SK-N-SH (cell line): ENCODE measurements at regions not wholly inside any gene's neighbourhood (a gene's known extent, or its start where the extent isn't known, plus 50 kb on each side); places are given as distances from the start of the nearest gene placed in this dataset.

Source experiments
- CTCF ChIA-PET: fragments of 300-600, 350-600 bp; formaldehyde crosslinking; extraction: SDS; loops from one replicate; lab custom pipeline; 2021; lab: Yijun Ruan, JAX
- POLR2A ChIA-PET: fragments of 350-600 bp; sonication (Branson Sonifier 250); formaldehyde crosslinking; extraction: SDS; loops from one replicate; lab custom pipeline; 2020; ENCODE audit warnings: antibody characterized with exemption, inconsistent platforms; lab: Yijun Ruan, JAX
- DNase-seq: peaks from one replicate; pipeline ENCODE4 v3.0.0; 2012
- H2AFZ ChIP-seq: fragments of 200-600 bp; sonication (generic); 2 replicates; pipeline ENCODE4 v1.8.1; 2016; ENCODE audit warnings: antibody characterized with exemption, mild to moderate bottlenecking, low read depth
- H3F3A ChIP-seq: fragments of 200-600 bp; sonication (generic); replicated peaks from 2 replicates; pipeline ENCODE3; 2016; ENCODE audit warnings: antibody characterized with exemption, mild to moderate bottlenecking; ENCODE audit not compliant: insufficient read depth
- H3K27ac ChIP-seq, 2 experiments: fragments of 200-500 bp in 1 of 2; fragments of 200-600 bp in 1 of 2; sonication (Bioruptor generic) in 1 of 2; sonication (generic), shearing (Covaris generic) in 1 of 2; 2 replicates each; pipeline versions ENCODE4 v1.5.1 to v1.6.1; 2014 to 2016; ENCODE audit warnings: low read depth in 2 of 2, inconsistent platforms in 1 of 2, low read length in 1 of 2, mild to moderate bottlenecking in 1 of 2, mixed read lengths in 1 of 2
- H3K27me3 ChIP-seq: fragments of 200-600 bp; sonication (generic), shearing (Covaris generic); 2 replicates; pipeline ENCODE4 v1.6.1; 2016; ENCODE audit warnings: mixed run types; ENCODE audit not compliant: insufficient read depth
- H3K36me3 ChIP-seq, 2 experiments: fragments of 200-500 bp in 1 of 2; fragments of 200-600 bp in 1 of 2; sonication (Bioruptor generic) in 1 of 2; sonication (generic) in 1 of 2; replicated peaks in 1 of 2; 2 replicates each; pipeline versions ENCODE3 to v1.5.1; 2014 to 2016; ENCODE audit warnings: low read length in 1 of 2, mild to moderate bottlenecking in 1 of 2; ENCODE audit not compliant: insufficient read depth in 2 of 2, control insufficient read depth in 1 of 2
- H3K4me1 ChIP-seq, 2 experiments: fragments of 200-500 bp in 1 of 2; fragments of 200-600 bp in 1 of 2; sonication (Bioruptor generic) in 1 of 2; sonication (generic), shearing (Covaris generic) in 1 of 2; 2 replicates each; pipeline versions ENCODE4 v1.5.1 to v1.6.1; 2014 to 2016; ENCODE audit warnings: low read depth in 1 of 2, low read length in 1 of 2, mixed run types in 1 of 2; ENCODE audit not compliant: insufficient read depth in 2 of 2, control insufficient read depth in 1 of 2
- H3K4me2 ChIP-seq: fragments of 200-600 bp; sonication (generic), shearing (Covaris generic); 2 replicates; pipeline ENCODE4 v1.6.1; 2017; ENCODE audit warnings: mixed run types
- H3K4me3 ChIP-seq, 2 experiments: fragments of 200-500 bp in 1 of 2; fragments of 200-600 bp in 1 of 2; sonication (Bioruptor generic) in 1 of 2; sonication (generic), shearing (Covaris generic) in 1 of 2; 2 replicates each; pipeline versions ENCODE4 v1.5.1 to v1.8.1; 2014 to 2016; ENCODE audit warnings: low read depth in 2 of 2, inconsistent platforms in 1 of 2, low read length in 1 of 2, mild to moderate bottlenecking in 1 of 2, mixed read lengths in 1 of 2, moderate library complexity in 1 of 2
- H3K79me2 ChIP-seq: fragments of 200-600 bp; sonication (generic); 2 replicates; pipeline ENCODE4 v1.8.1; 2017; ENCODE audit warnings: mild to moderate bottlenecking; ENCODE audit not compliant: insufficient read depth
- H3K9ac ChIP-seq: fragments of 200-600 bp; sonication (generic); 2 replicates; pipeline ENCODE4 v1.6.1; 2017; ENCODE audit warnings: mixed run types
- H3K9me2 ChIP-seq: fragments of 200-600 bp; sonication (generic); 2 replicates; pipeline ENCODE4 v1.6.1; 2017; ENCODE audit warnings: mixed run types
- H3K9me3 ChIP-seq: fragments of 200-600 bp; sonication (generic); 2 replicates; pipeline ENCODE4 v1.6.1; 2017; ENCODE audit warnings: mixed run types, mild to moderate bottlenecking, moderate library complexity
- H4K20me1 ChIP-seq: fragments of 200-600 bp; sonication (generic); 2 replicates; pipeline ENCODE4 v1.6.1; 2017; ENCODE audit warnings: mild to moderate bottlenecking, mixed run types; ENCODE audit not compliant: insufficient read depth
- CHD2 ChIP-seq: fragments of 150-350 bp; IDR thresholded peaks from 2 replicates; pipeline ENCODE4 v1.6.1; 2018; ENCODE audit warnings: low read length; ENCODE audit not compliant: partially characterized antibody
- ELF1 ChIP-seq: IDR thresholded peaks from 2 replicates; pipeline ENCODE4 v1.4.0; 2012
- EP300 ChIP-seq, 2 experiments: IDR thresholded peaks; 2 replicates each; pipeline versions ENCODE4 v1.4.0 to v1.6.1; 2012; ENCODE audit warnings: borderline replicate concordance in 1 of 2, low read depth in 1 of 2, low read length in 1 of 2
- EZH2phosphoT487 ChIP-seq: fragments of 200-600 bp; sonication (generic); IDR thresholded peaks from 2 replicates; pipeline ENCODE4 v1.6.1; 2017; ENCODE audit warnings: low read depth, mixed run types, mild to moderate bottlenecking, antibody characterized with exemption, moderate library complexity, borderline replicate concordance
- FOSL2 ChIP-seq: IDR thresholded peaks from 2 replicates; pipeline ENCODE4 v1.4.0; 2012; ENCODE audit warnings: low read depth, mild to moderate bottlenecking, moderate library complexity, borderline replicate concordance
- FOXJ3 ChIP-seq: sonication (generic); formaldehyde crosslinking; IDR thresholded peaks from 2 replicates; pipeline ENCODE4 v1.5.1; 2020; ENCODE audit warnings: mild to moderate bottlenecking, missing genetic modification reagents
- IRF3 ChIP-seq: fragments of 150-350 bp; IDR thresholded peaks from 2 replicates; pipeline ENCODE4 v1.6.1; 2016; ENCODE audit warnings: mild to moderate bottlenecking, low read depth, low read length
- MAX ChIP-seq: IDR thresholded peaks from 2 replicates; pipeline ENCODE4 v1.4.0; 2012; ENCODE audit warnings: low read depth
- MEF2A ChIP-seq: IDR thresholded peaks from 2 replicates; pipeline ENCODE4 v1.4.0; 2012; ENCODE audit warnings: low read depth, borderline replicate concordance
- NRF1 ChIP-seq: IDR thresholded peaks from 2 replicates; pipeline ENCODE4 v1.6.1; 2012; ENCODE audit warnings: low read depth, mild to moderate bottlenecking, low read length
- POLR2AphosphoS5 ChIP-seq: IDR thresholded peaks from 2 replicates; pipeline ENCODE4 v1.6.1; 2012; ENCODE audit warnings: low read depth, low read length
- RAD21 ChIP-seq: IDR thresholded peaks from 2 replicates; pipeline ENCODE4 v1.6.1; 2012; ENCODE audit warnings: mild to moderate bottlenecking, low read length
- RCOR1 ChIP-seq: fragments of 150-350 bp; IDR thresholded peaks from 2 replicates; pipeline ENCODE4 v1.6.1; 2017; ENCODE audit warnings: antibody characterized with exemption, low read length
- SIN3A ChIP-seq: IDR thresholded peaks from 2 replicates; pipeline ENCODE4 v1.6.1; 2012; ENCODE audit warnings: low read depth, mild to moderate bottlenecking, low read length, moderate library complexity, borderline replicate concordance
- SMC3 ChIP-seq: IDR thresholded peaks from 2 replicates; pipeline ENCODE4 v1.6.1; 2012; ENCODE audit warnings: low read depth, low read length, improper control_type of control experiment
- TEAD4 ChIP-seq: IDR thresholded peaks from 2 replicates; pipeline ENCODE4 v1.4.0; 2012; ENCODE audit warnings: mild to moderate bottlenecking, borderline replicate concordance; ENCODE audit not compliant: insufficient read depth
- USF2 ChIP-seq: fragments of 150-350 bp; IDR thresholded peaks from 2 replicates; pipeline ENCODE4 v1.6.1; 2017; ENCODE audit warnings: antibody characterized with exemption, low read length, low read depth, borderline replicate concordance
- ZBTB33 ChIP-seq: IDR thresholded peaks from 2 replicates; pipeline ENCODE4 v1.4.0; 2012; ENCODE audit warnings: low read depth, borderline replicate concordance
- WGBS: methylation state at CpG from one replicate; pipeline ENCODE4 v1.1.6; 2017; ENCODE audit warnings: low lambda C conversion rate; 5-methylcytosine and 5-hydroxymethylcytosine counted together
- TF ChIP-seq, protein P1 (sequence below): IDR thresholded peaks from 2 replicates; pipeline ENCODE4 v1.6.1; 2012; ENCODE audit warnings: mild to moderate bottlenecking, low read depth, low read length, moderate library complexity

GRCh38 chr5:97906135-97906534 is 723.1 kb upstream of the RIOK2 start:
- TF ChIP-seq EP300 (IDR thresholded peaks at IDR 0.05; ENCODE audit: borderline replicate concordance in 1 of 2, low read depth in 1 of 2, low read length in 1 of 2) (no peak), FOSL2 (no peak), MEF2A (no peak), USF2 (no peak), IRF3 (no peak), TEAD4 (no peak), RAD21 (no peak), EZH2phosphoT487 (no peak), SIN3A (no peak), SMC3 (no peak), ZBTB33 (no peak), ELF1 (no peak), POLR2AphosphoS5 (no peak), MAX (no peak), FOXJ3 (CRISPR knock-in tag) (no peak), RCOR1 (no peak), CHD2 (no peak), NRF1 (no peak)
- TF ChIP-seq, protein P1, sequence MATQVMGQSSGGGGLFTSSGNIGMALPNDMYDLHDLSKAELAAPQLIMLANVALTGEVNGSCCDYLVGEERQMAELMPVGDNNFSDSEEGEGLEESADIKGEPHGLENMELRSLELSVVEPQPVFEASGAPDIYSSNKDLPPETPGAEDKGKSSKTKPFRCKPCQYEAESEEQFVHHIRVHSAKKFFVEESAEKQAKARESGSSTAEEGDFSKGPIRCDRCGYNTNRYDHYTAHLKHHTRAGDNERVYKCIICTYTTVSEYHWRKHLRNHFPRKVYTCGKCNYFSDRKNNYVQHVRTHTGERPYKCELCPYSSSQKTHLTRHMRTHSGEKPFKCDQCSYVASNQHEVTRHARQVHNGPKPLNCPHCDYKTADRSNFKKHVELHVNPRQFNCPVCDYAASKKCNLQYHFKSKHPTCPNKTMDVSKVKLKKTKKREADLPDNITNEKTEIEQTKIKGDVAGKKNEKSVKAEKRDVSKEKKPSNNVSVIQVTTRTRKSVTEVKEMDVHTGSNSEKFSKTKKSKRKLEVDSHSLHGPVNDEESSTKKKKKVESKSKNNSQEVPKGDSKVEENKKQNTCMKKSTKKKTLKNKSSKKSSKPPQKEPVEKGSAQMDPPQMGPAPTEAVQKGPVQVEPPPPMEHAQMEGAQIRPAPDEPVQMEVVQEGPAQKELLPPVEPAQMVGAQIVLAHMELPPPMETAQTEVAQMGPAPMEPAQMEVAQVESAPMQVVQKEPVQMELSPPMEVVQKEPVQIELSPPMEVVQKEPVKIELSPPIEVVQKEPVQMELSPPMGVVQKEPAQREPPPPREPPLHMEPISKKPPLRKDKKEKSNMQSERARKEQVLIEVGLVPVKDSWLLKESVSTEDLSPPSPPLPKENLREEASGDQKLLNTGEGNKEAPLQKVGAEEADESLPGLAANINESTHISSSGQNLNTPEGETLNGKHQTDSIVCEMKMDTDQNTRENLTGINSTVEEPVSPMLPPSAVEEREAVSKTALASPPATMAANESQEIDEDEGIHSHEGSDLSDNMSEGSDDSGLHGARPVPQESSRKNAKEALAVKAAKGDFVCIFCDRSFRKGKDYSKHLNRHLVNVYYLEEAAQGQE: no peak
- TF ChIP-seq, all 33 proteins: peak for 0
- Histone ChIP-seq H3K4me3 (no peak overlapping the region), H3K36me3 (no peaks in the 10 kb centered on the region), H3K9me3 (peaks cover 14% of the 10 kb centered on the region; the same call in 1 of the 2 replicates), H3K9ac (no peak overlapping the region), H3K4me2 (no peak overlapping the region), H3K79me2 (no peaks in the 10 kb centered on the region), H3K9me2 (no peaks in the 10 kb centered on the region), H4K20me1 (no peaks in the 10 kb centered on the region), H3K4me1 (no peaks in the 10 kb centered on the region), H3K27me3 (no peaks in the 10 kb centered on the region), H3F3A (no peaks in the 10 kb centered on the region), H3K27ac (no peak overlapping the region), H2AFZ (no peak overlapping the region)
- ChIA-PET POLR2A (no interaction called here), CTCF (no interaction called here)
- no peak for DNase-seq
- 73% methylated on average over 3 of the region's 3 CpGs for WGBS
